C4-2B (cell line): ENCODE measurements at regions not wholly inside any gene's neighbourhood (a gene's known extent, or its start where the extent isn't known, plus 50 kb on each side); places are given as distances from the start of the nearest gene placed in this dataset.

Experiments
- ZFX ChIP-seq: fragments of 450-650 bp; IDR thresholded peaks from 2 replicates; pipeline ENCODE4 v1.6.1; 2017
- TF ChIP-seq, protein P1 (sequence below): fragments of 450-650 bp; conservative IDR thresholded peaks from 2 replicates; pipeline ENCODE4 v1.5.1; 2017; ENCODE audit warnings: mild to moderate bottlenecking

DNA sequence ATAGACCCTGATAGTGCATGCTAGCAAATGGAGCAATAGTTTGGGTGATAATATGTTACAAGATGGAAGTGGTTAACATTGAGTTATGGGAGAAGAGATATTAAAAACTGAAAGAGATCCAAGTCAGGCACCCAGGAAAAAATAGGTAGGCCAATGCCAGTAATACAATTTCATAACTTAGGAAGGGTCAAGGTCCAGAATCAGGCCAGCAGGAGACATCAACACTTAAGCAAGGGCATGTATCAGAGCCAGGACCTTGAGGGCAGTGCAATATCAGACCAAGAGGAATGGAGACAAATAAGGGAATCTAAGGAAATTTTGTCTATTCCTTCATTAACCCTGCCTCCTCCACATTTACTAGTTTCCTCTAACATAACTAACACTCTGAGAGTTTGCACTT is 124.1 kb upstream of the NYAP2 start:
- TF ChIP-seq, protein P1, sequence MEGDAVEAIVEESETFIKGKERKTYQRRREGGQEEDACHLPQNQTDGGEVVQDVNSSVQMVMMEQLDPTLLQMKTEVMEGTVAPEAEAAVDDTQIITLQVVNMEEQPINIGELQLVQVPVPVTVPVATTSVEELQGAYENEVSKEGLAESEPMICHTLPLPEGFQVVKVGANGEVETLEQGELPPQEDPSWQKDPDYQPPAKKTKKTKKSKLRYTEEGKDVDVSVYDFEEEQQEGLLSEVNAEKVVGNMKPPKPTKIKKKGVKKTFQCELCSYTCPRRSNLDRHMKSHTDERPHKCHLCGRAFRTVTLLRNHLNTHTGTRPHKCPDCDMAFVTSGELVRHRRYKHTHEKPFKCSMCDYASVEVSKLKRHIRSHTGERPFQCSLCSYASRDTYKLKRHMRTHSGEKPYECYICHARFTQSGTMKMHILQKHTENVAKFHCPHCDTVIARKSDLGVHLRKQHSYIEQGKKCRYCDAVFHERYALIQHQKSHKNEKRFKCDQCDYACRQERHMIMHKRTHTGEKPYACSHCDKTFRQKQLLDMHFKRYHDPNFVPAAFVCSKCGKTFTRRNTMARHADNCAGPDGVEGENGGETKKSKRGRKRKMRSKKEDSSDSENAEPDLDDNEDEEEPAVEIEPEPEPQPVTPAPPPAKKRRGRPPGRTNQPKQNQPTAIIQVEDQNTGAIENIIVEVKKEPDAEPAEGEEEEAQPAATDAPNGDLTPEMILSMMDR = no peak
- TF ChIP-seq ZFX = no peak
